ENCODE measurements at regions not wholly inside any gene's neighbourhood (a gene's known extent, or its start where the extent isn't known, plus 50 kb on each side); places are given as distances from the start of the nearest gene placed in this dataset.

DNA sequence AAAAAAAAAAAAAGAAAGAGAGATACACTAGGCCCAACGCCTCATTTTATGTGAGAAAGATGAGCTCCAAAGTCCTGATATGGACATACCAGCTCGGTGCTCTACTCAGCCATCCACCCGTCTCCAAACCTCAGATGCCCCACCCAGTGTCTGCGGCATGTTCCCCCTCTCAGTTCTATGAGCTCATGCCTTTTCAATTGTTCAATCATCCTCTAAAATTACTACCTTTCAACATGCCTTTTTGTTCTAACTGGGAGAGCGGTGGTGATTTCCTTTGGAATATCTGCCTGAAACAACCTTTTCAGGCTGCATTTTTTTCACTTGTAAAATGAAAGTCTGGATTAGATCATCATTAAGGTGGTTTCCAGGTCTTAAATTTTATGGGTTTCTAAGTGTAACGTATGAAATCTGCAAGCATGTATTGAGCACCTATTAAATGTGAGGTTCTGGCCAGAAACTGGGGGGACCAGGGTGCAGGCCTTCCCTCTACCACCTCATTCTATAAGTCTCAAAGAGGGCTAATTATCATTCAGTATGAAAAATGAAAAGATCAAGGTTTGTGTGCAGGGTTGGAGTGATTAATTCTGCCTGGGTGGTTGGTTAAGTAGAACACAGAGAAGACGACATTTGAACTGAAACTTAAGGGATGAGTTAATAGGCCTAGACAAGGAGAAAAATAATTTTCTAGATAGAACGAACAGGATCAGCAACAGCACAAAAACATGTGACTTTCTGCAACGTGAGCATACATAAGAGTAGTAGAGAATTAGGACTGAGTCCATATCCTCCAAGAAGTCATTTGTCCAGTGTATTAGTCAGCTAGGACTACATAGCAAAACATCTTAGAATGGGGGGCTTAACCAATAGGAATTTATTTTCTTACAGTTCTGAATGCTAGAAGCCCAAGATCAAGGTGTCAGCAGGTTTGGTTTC is 87.4 kb upstream of the GLS start:
- H3K9me3 ChIP-seq = no peaks in the 10 kb centered on the region
- no peak overlapping the region for H3K4me3 ChIP-seq
- DNase-seq (ENCODE audit: low spot score) = no peak
- no peak overlapping the region for H3K27ac ChIP-seq
- TF ChIP-seq, protein P1, sequence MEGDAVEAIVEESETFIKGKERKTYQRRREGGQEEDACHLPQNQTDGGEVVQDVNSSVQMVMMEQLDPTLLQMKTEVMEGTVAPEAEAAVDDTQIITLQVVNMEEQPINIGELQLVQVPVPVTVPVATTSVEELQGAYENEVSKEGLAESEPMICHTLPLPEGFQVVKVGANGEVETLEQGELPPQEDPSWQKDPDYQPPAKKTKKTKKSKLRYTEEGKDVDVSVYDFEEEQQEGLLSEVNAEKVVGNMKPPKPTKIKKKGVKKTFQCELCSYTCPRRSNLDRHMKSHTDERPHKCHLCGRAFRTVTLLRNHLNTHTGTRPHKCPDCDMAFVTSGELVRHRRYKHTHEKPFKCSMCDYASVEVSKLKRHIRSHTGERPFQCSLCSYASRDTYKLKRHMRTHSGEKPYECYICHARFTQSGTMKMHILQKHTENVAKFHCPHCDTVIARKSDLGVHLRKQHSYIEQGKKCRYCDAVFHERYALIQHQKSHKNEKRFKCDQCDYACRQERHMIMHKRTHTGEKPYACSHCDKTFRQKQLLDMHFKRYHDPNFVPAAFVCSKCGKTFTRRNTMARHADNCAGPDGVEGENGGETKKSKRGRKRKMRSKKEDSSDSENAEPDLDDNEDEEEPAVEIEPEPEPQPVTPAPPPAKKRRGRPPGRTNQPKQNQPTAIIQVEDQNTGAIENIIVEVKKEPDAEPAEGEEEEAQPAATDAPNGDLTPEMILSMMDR (IDR thresholded peaks at IDR 0.05) = no peak
- H3K27me3 ChIP-seq = no peaks in the 10 kb centered on the region
- peaks cover 0 to 36% of the 10 kb centered on the region in 2 donors for H3K4me1 ChIP-seq
- H3K36me3 ChIP-seq = no peaks in the 10 kb centered on the region

DNA sequence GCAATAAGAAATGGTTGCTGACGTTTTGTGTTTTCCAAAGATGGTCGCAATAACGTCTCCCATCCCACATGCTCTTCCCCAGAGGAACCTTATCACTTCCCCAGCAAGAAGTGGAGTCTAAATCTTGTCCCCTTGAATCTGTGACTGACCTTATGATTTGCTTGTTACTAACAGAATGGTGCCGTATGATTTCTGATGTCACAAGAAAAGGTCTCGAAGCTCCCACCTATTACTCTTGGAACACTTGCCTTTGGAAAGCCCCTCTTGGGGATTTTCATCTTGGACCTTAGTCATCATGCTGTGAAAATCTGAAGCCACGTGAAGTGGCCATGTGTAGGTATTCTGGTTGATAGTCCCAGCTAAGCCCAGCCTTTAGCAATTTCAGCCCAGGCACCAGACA is 86.2 kb upstream of the GLS start:
- H3K27me3 ChIP-seq = no peaks in the 10 kb centered on the region
- peaks cover 0 to 32% of the 10 kb centered on the region in 2 donors for H3K4me1 ChIP-seq
- H3K36me3 ChIP-seq = no peaks in the 10 kb centered on the region
- DNase-seq (ENCODE audit: low spot score) = no peak
- H3K9me3 ChIP-seq = no peaks in the 10 kb centered on the region
- TF ChIP-seq, protein P1 (IDR thresholded peaks at IDR 0.05) = no peak
- no peak overlapping the region for H3K4me3 ChIP-seq
- H3K27ac ChIP-seq = no peak overlapping the region

DNA sequence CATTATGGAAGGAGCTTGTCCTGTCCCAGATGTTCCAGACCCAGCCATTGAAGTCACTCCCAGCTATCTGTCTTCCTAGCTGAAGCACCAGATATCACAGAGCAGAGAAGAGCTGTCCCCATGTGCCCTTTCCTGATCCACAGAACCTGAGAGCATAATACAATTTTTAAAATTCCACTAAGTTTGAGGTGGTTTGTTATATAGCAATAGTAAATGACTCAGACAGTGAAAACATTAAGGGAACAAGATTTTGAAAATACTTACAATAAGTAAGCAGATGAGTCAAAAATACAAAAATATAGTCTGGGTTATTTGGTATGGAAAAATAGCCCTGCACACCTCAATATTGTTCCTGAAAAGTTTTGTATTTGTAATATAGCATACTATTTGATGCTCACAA is 85.8 kb upstream of the GLS start:
- H3K4me3 ChIP-seq = no peak overlapping the region
- no peaks in the 10 kb centered on the region for H3K27me3 ChIP-seq
- H3K36me3 ChIP-seq = no peaks in the 10 kb centered on the region
- H3K27ac ChIP-seq = no peak overlapping the region
- DNase-seq (ENCODE audit: low spot score) = no peak
- peaks cover 0 to 28% of the 10 kb centered on the region in 2 donors for H3K4me1 ChIP-seq
- H3K9me3 ChIP-seq = no peaks in the 10 kb centered on the region
- TF ChIP-seq, protein P1 (IDR thresholded peaks at IDR 0.05) = no peak

GRCh38 chr2:190795686-190796085 is 84.9 kb upstream of the GLS start:
- H3K27ac ChIP-seq = no peak overlapping the region
- TF ChIP-seq, protein P1 (IDR thresholded peaks at IDR 0.05) = no peak
- H3K9me3 ChIP-seq = no peaks in the 10 kb centered on the region
- H3K4me1 ChIP-seq = peaks cover 0 to 19% of the 10 kb centered on the region in 2 donors
- H3K27me3 ChIP-seq = no peaks in the 10 kb centered on the region
- H3K36me3 ChIP-seq = no peaks in the 10 kb centered on the region
- H3K4me3 ChIP-seq = no peak overlapping the region
- no peak for DNase-seq (ENCODE audit: low spot score)

GRCh38 chr2:190799999-190800398 is 80.6 kb upstream of the GLS start:
- TF ChIP-seq, protein P1 (IDR thresholded peaks at IDR 0.05) = no peak
- no peak overlapping the region for H3K27ac ChIP-seq
- H3K36me3 ChIP-seq = no peaks in the 10 kb centered on the region
- no peak for DNase-seq (ENCODE audit: low spot score)
- no peaks in the 10 kb centered on the region for H3K27me3 ChIP-seq
- H3K4me1 ChIP-seq = peaks cover 0 to 5% of the 10 kb centered on the region in 2 donors
- H3K4me3 ChIP-seq = no peak overlapping the region
- H3K9me3 ChIP-seq = no peaks in the 10 kb centered on the region

Data from right atrium auricular region (tissue), 2 donors.